Fibroblast of upper back skin (primary cell): ENCODE measurements at regions not wholly inside any gene's neighbourhood (a gene's known extent, or its start where the extent isn't known, plus 50 kb on each side); places are given as distances from the start of the nearest gene placed in this dataset.
"Not testable (repeated sequence)": the region's sequence is repeated elsewhere in the genome, so short reads cannot be mapped to it uniquely, and the experiment has no call there.

ENCODE experiments used
- DNase-seq: peaks from one replicate; pipeline ENCODE4 v3.0.0-alpha.2; 2013

GRCh38 chr9:30616782-30617181, 1767.7 kb upstream of the ACO1 start:
- DNase-seq: not testable (repeated sequence)

- no peak for DNase-seq
Observed at GRCh38 chr9:30622561-30622960, 1761.9 kb upstream of the ACO1 start.

- no peak for DNase-seq
Observed at GRCh38 chr9:30628915-30629567, 1755.4 kb upstream of the ACO1 start.

- DNase-seq: no peak
Observed at GRCh38 chr9:30630459-30630858, 1754.0 kb upstream of the ACO1 start.

GRCh38 chr9:30646639-30647038, 1737.8 kb upstream of the ACO1 start:
- DNase-seq: not testable (repeated sequence)

GRCh38 chr9:30661925-30662324, 1722.5 kb upstream of the ACO1 start:
- no peak for DNase-seq

- no peak for DNase-seq
Observed at GRCh38 chr9:30670805-30671562, 1713.5 kb upstream of the ACO1 start.

- peak; percentile 1 for DNase-seq
Observed at GRCh38 chr9:30673132-30673531, 1711.3 kb upstream of the ACO1 start.

GRCh38 chr9:30676651-30677050, 1707.8 kb upstream of the ACO1 start:
- no peak for DNase-seq

- DNase-seq: no peak
Observed at GRCh38 chr9:30677221-30677620, 1707.2 kb upstream of the ACO1 start.

GRCh38 chr9:30688801-30689200, 1695.6 kb upstream of the ACO1 start:
- DNase-seq: no peak

- DNase-seq: no peak
Observed at GRCh38 chr9:30697958-30698357, 1686.5 kb upstream of the ACO1 start.

GRCh38 chr9:30711591-30711990, 1672.9 kb upstream of the ACO1 start:
- no peak for DNase-seq

GRCh38 chr9:30713243-30713642, 1671.2 kb upstream of the ACO1 start:
- DNase-seq: no peak

- DNase-seq: no peak
Observed at GRCh38 chr9:30714389-30714788, 1670.1 kb upstream of the ACO1 start.

- DNase-seq: peak; percentile 3
Observed at GRCh38 chr9:30718483-30718882, 1666.0 kb upstream of the ACO1 start.

- DNase-seq: no peak
Observed at GRCh38 chr9:30722065-30722464, 1662.4 kb upstream of the ACO1 start.

GRCh38 chr9:30723656-30724055, 1660.8 kb upstream of the ACO1 start:
- peak; percentile 41 for DNase-seq

GRCh38 chr9:30732060-30732459, 1652.4 kb upstream of the ACO1 start:
- DNase-seq: no peak

- DNase-seq: no peak
Observed at GRCh38 chr9:30744871-30745270, 1639.6 kb upstream of the ACO1 start.

- no peak for DNase-seq
Observed at GRCh38 chr9:30746589-30746988, 1637.9 kb upstream of the ACO1 start.

- DNase-seq: no peak
Observed at GRCh38 chr9:30757723-30758122, 1626.7 kb upstream of the ACO1 start.

GRCh38 chr9:30758726-30759446, 1625.6 kb upstream of the ACO1 start:
- DNase-seq: no peak

GRCh38 chr9:30765318-30765717, 1619.1 kb upstream of the ACO1 start:
- DNase-seq: no peak
